ENCODE measurements at regions not wholly inside any gene's neighbourhood (a gene's known extent, or its start where the extent isn't known, plus 50 kb on each side); places are given as distances from the start of the nearest gene placed in this dataset.

DNA sequence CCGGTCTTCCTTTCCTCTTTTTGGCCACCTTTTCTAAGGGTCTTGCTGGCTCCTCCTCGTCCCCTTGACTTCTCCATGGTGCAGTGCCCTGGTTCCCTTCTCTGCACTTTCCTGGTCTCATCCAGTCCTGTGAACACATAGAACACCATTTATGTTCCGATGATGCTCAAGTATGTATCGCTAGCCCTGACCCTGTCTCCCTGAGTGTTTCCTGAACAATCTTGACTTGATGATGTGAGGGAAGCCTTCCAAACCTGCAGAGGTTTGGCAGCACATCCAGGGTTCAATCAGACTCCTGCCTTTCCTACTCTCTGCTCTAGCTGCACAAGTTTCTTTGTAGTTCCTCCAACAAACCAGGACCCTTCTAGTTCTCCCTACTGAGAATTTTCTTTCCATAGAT lies 132.1 kb downstream of the RGPD3 start:
- Histone ChIP-seq H2AK5ac (ENCODE audit: insufficient read length, low read length) (no peak overlapping the region), H3K4me1 (ENCODE audit: insufficient read depth, low read length) (no peaks in the 10 kb centered on the region; the same call in 1 of the 2 replicates), H3K4ac (ENCODE audit: low read depth, low read length) (no peak overlapping the region), H2BK5ac (ENCODE audit: insufficient read length, low read length) (no peak overlapping the region), H3K4me2 (ENCODE audit: insufficient read depth, insufficient read length, low read length) (no peak overlapping the region), H2BK12ac (ENCODE audit: insufficient read length, low read depth, low read length) (no peak overlapping the region), H2BK20ac (ENCODE audit: low read depth, low read length, poor library complexity, severe bottlenecking) (no peak overlapping the region), H2BK15ac (ENCODE audit: low read depth, low read length) (no peak overlapping the region), H4K5ac (ENCODE audit: insufficient read length, low read depth, low read length) (no peak overlapping the region), H3K79me1 (ENCODE audit: insufficient read depth, low read depth, low read length, poor library complexity, severe bottlenecking) (no peaks in the 10 kb centered on the region), H3K23me2 (ENCODE audit: insufficient read length, low read depth, low read length, poor library complexity, severe bottlenecking) (no peaks in the 10 kb centered on the region), H2BK120ac (ENCODE audit: low read depth, low read length, poor library complexity, severe bottlenecking) (no peak overlapping the region), H4K20me1 (ENCODE audit: control insufficient read depth, insufficient read depth, insufficient read length) (no peaks in the 10 kb centered on the region), H3K56ac (ENCODE audit: insufficient read length, low read depth, low read length) (no peak overlapping the region), H3K9me3 (ENCODE audit: control insufficient read depth, low read depth, low read length) (no peaks in the 10 kb centered on the region), H3K18ac (ENCODE audit: insufficient read length, low read depth, low read length) (no peak overlapping the region), H4K8ac (replicated peaks; ENCODE audit: insufficient read length, low read depth, low read length) (no peak overlapping the region), H3T11ph (ENCODE audit: low read length) (no peak overlapping the region), H4K91ac (ENCODE audit: insufficient read length, low read depth, low read length) (no peak overlapping the region), H3K23ac (ENCODE audit: insufficient read length, low read depth, low read length) (no peak overlapping the region), H3K27ac (ENCODE audit: insufficient read length, low read depth, low read length) (no peak overlapping the region), H3K9ac (ENCODE audit: extremely low read depth, insufficient read length, low read length) (no peak overlapping the region), H3K14ac (ENCODE audit: insufficient read depth, low read length) (no peak overlapping the region), H3K79me2 (ENCODE audit: insufficient read depth, low read length) (no peaks in the 10 kb centered on the region), H3K27me3 (ENCODE audit: insufficient read depth, low read length) (no peaks in the 10 kb centered on the region), H2AFZ (ENCODE audit: low read length) (no peak overlapping the region)
- Mint-ChIP-seq H3K4me1 (peaks cover 7 to 11% of the 10 kb centered on the region in 2 experiments; a peak in 3 of 4 replicates), H3K4me3 (no peak overlapping the region), H3K27ac (no peak overlapping the region), H3K27me3 (ENCODE audit: low read depth) (no peaks in the 10 kb centered on the region; the same call in 1 of the 2 replicates), H3K36me3 (ENCODE audit: insufficient read depth in 1 of 3, low read depth in 3 of 3) (peaks cover 0 to 3% (median 2%) of the 10 kb centered on the region in 3 experiments; a peak in 2 of 7 replicates), H3K9me3 (peaks cover 0 to 2% of the 10 kb centered on the region in 2 experiments; a peak in 4 of 5 replicates)
- TF ChIP-seq, protein P1, sequence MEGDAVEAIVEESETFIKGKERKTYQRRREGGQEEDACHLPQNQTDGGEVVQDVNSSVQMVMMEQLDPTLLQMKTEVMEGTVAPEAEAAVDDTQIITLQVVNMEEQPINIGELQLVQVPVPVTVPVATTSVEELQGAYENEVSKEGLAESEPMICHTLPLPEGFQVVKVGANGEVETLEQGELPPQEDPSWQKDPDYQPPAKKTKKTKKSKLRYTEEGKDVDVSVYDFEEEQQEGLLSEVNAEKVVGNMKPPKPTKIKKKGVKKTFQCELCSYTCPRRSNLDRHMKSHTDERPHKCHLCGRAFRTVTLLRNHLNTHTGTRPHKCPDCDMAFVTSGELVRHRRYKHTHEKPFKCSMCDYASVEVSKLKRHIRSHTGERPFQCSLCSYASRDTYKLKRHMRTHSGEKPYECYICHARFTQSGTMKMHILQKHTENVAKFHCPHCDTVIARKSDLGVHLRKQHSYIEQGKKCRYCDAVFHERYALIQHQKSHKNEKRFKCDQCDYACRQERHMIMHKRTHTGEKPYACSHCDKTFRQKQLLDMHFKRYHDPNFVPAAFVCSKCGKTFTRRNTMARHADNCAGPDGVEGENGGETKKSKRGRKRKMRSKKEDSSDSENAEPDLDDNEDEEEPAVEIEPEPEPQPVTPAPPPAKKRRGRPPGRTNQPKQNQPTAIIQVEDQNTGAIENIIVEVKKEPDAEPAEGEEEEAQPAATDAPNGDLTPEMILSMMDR (conservative IDR thresholded peaks at IDR 0.05) = no peak
- no peak for DNase-seq
- WGBS (ENCODE audit: extremely low coverage, insufficient read length, low lambda C conversion rate) = no CpG with 5 or more reads among the region's 4 CpGs

Data from H9 (cell line).